Panc1 (cell line): ENCODE measurements at regions not wholly inside any gene's neighbourhood (a gene's known extent, or its start where the extent isn't known, plus 50 kb on each side); places are given as distances from the start of the nearest gene placed in this dataset.

Experiments
- POLR2AphosphoS5 ChIP-seq: IDR thresholded peaks from 2 replicates; pipeline ENCODE4 v1.6.1; 2012; ENCODE audit warnings: mild to moderate bottlenecking, low read depth, low read length, moderate library complexity
- TCF7L2 ChIP-seq: IDR thresholded peaks from 2 replicates; pipeline ENCODE4 v1.6.1; 2011; ENCODE audit warnings: mild to moderate bottlenecking, low read depth, low read length, inconsistent platforms
- TF ChIP-seq, protein P1 (sequence below): fragments of 450-650 bp; IDR thresholded peaks from 2 replicates; pipeline ENCODE4 v1.5.1; 2017; ENCODE audit warnings: mild to moderate bottlenecking
- TF ChIP-seq, protein P2 (sequence below), 2 experiments: IDR thresholded peaks; 2 replicates each; pipeline ENCODE4 v1.6.1; 2011 to 2012; ENCODE audit warnings: low read depth in 2 of 2, control low read depth in 1 of 2, low read length in 1 of 2, mild to moderate bottlenecking in 1 of 2, moderate library complexity in 1 of 2; ENCODE audit not compliant: insufficient read depth in 1 of 2

DNA sequence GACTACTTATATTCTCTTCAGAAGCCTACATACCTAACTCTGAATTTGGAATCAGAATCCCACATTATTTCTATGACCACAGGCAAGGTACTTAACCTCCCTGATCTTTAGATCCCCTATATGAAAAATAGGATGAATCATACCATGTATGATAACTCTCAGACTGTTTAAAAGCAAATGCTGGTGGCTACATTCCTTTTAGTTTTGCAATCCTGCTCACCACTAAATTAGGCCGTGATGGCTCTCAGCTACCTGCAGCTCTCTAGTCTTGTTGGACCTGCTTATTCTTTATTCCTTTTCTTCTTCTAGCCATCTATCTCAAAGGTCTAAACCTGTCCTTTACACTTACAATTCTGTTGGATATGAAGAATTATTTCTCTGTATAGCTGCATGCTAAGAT is 303.4 kb upstream of the ATP10B start:
- TF ChIP-seq, protein P1, sequence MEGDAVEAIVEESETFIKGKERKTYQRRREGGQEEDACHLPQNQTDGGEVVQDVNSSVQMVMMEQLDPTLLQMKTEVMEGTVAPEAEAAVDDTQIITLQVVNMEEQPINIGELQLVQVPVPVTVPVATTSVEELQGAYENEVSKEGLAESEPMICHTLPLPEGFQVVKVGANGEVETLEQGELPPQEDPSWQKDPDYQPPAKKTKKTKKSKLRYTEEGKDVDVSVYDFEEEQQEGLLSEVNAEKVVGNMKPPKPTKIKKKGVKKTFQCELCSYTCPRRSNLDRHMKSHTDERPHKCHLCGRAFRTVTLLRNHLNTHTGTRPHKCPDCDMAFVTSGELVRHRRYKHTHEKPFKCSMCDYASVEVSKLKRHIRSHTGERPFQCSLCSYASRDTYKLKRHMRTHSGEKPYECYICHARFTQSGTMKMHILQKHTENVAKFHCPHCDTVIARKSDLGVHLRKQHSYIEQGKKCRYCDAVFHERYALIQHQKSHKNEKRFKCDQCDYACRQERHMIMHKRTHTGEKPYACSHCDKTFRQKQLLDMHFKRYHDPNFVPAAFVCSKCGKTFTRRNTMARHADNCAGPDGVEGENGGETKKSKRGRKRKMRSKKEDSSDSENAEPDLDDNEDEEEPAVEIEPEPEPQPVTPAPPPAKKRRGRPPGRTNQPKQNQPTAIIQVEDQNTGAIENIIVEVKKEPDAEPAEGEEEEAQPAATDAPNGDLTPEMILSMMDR = no peak
- TF ChIP-seq, protein P2, sequence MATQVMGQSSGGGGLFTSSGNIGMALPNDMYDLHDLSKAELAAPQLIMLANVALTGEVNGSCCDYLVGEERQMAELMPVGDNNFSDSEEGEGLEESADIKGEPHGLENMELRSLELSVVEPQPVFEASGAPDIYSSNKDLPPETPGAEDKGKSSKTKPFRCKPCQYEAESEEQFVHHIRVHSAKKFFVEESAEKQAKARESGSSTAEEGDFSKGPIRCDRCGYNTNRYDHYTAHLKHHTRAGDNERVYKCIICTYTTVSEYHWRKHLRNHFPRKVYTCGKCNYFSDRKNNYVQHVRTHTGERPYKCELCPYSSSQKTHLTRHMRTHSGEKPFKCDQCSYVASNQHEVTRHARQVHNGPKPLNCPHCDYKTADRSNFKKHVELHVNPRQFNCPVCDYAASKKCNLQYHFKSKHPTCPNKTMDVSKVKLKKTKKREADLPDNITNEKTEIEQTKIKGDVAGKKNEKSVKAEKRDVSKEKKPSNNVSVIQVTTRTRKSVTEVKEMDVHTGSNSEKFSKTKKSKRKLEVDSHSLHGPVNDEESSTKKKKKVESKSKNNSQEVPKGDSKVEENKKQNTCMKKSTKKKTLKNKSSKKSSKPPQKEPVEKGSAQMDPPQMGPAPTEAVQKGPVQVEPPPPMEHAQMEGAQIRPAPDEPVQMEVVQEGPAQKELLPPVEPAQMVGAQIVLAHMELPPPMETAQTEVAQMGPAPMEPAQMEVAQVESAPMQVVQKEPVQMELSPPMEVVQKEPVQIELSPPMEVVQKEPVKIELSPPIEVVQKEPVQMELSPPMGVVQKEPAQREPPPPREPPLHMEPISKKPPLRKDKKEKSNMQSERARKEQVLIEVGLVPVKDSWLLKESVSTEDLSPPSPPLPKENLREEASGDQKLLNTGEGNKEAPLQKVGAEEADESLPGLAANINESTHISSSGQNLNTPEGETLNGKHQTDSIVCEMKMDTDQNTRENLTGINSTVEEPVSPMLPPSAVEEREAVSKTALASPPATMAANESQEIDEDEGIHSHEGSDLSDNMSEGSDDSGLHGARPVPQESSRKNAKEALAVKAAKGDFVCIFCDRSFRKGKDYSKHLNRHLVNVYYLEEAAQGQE (IDR thresholded peaks at IDR 0.05; ENCODE audit: insufficient read depth in 1 of 2, low read depth in 2 of 2, low read length in 1 of 2) = no peak
- TF ChIP-seq POLR2AphosphoS5 (no peak), TCF7L2 (no peak)
